Sigmoid colon (tissue), 6 donors: ENCODE measurements at regions not wholly inside any gene's neighbourhood (a gene's known extent, or its start where the extent isn't known, plus 50 kb on each side); places are given as distances from the start of the nearest gene placed in this dataset.

Experiments
- DNase-seq: peaks from one replicate; pipeline ENCODE4 v3.0.0-alpha.2; 2019
- H3K27ac ChIP-seq, 4 donors: fragments of 200-600 bp; sonication (generic); one replicate each; pipeline ENCODE4 v1.5.1; 2016 to 2019; ENCODE audit warnings: mild to moderate bottlenecking in 1 of 4
- H3K27me3 ChIP-seq, 3 donors: fragments of 200-600 bp; sonication (generic); one replicate each; pipeline ENCODE4 v1.5.1; 2019; ENCODE audit warnings: mild to moderate bottlenecking in 1 of 3
- H3K36me3 ChIP-seq, 4 donors: fragments of 200-600 bp; sonication (generic); one replicate each; pipeline ENCODE4 v1.5.1; 2016 to 2019
- H3K4me1 ChIP-seq, 4 donors: fragments of 200-600 bp; sonication (generic); one replicate each; pipeline ENCODE4 v1.5.1; 2017 to 2019
- H3K4me3 ChIP-seq, 4 donors: fragments of 200-600 bp; sonication (generic); one replicate each; pipeline ENCODE4 v1.5.1; 2017 to 2019; ENCODE audit warnings: mild to moderate bottlenecking in 2 of 4, moderate library complexity in 1 of 4
- H3K9me3 ChIP-seq, 4 donors: fragments of 200-600 bp in 3 of 4; sonication (generic) in 3 of 4; one replicate each; pipeline versions ENCODE4 v1.5.1 to v1.6.1; 2013 to 2019
- EP300 ChIP-seq, 4 donors: sonication (generic); formaldehyde crosslinking; IDR thresholded peaks; one replicate each; pipeline ENCODE4 v1.6.1; 2017; ENCODE audit warnings: antibody characterized with exemption in 4 of 4
- POLR2A ChIP-seq, 2 donors: fragments of 450-650 bp; IDR thresholded peaks; one replicate each; pipeline ENCODE4 v1.6.1; 2016; ENCODE audit warnings: antibody characterized with exemption in 2 of 2, mild to moderate bottlenecking in 2 of 2, moderate library complexity in 2 of 2
- POLR2AphosphoS5 ChIP-seq, 4 donors: sonication (generic); formaldehyde crosslinking; IDR thresholded peaks; one replicate each; pipeline ENCODE4 v1.6.1; 2017; ENCODE audit warnings: antibody characterized with exemption in 4 of 4
- WGBS, 2 donors: extraction: QIAGEN DNeasy Blood & Tissue Kit; methylation state at CpG; one replicate each; pipeline ENCODE4 v1.1.7; 2013; 5-methylcytosine and 5-hydroxymethylcytosine counted together
- intact Hi-C: fragments of 100-400 bp; cut with DNase I; formaldehyde crosslinking; loops from one replicate; pipeline ENCODE4 v1.15.1; 2023
- TF ChIP-seq, protein P1 (sequence below), 4 experiments: fragments of 450-650 bp in 3 of 4; fragments of 200-600 bp in 1 of 4; IDR thresholded peaks; one replicate each; pipeline ENCODE4 v1.5.1; 2016 to 2019; ENCODE audit warnings: antibody characterized with exemption in 4 of 4, mild to moderate bottlenecking in 3 of 4, moderate library complexity in 2 of 4
- donor health status: healthy with polysubstance abuse.
- donor health status: healthy.

DNA sequence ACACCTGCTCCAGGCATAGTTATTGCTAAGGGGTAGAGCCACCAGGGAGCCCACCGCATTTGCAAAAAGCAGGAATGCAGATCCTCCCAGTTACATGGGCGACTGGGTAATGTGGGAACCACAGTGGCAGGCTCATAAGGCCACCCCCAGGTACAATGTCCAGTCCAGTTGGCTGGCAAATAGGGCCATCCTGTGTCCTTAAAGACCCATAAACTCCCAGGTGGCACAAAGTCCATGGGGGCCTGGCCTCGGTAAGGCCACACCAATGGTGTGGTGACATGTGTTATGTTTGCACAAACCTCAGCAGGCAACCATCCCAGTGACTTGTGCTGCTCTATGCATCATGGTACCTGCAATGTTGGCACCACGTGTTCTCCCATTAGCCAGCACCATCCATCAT lies 283.6 kb upstream of the GYPC start:
- Histone ChIP-seq H3K4me3 (no peak overlapping the region), H3K27ac (no peak overlapping the region), H3K9me3 (no peaks in the 10 kb centered on the region), H3K4me1 (no peaks in the 10 kb centered on the region), H3K27me3 (no peaks in the 10 kb centered on the region), H3K36me3 (no peaks in the 10 kb centered on the region)
- intact Hi-C loops: no loop called here
- no peak for TF ChIP-seq EP300 (IDR thresholded peaks at IDR 0.05)
- no peak for TF ChIP-seq POLR2A (IDR thresholded peaks at IDR 0.05)
- TF ChIP-seq POLR2AphosphoS5 (IDR thresholded peaks at IDR 0.05): no peak
- TF ChIP-seq, protein P1, sequence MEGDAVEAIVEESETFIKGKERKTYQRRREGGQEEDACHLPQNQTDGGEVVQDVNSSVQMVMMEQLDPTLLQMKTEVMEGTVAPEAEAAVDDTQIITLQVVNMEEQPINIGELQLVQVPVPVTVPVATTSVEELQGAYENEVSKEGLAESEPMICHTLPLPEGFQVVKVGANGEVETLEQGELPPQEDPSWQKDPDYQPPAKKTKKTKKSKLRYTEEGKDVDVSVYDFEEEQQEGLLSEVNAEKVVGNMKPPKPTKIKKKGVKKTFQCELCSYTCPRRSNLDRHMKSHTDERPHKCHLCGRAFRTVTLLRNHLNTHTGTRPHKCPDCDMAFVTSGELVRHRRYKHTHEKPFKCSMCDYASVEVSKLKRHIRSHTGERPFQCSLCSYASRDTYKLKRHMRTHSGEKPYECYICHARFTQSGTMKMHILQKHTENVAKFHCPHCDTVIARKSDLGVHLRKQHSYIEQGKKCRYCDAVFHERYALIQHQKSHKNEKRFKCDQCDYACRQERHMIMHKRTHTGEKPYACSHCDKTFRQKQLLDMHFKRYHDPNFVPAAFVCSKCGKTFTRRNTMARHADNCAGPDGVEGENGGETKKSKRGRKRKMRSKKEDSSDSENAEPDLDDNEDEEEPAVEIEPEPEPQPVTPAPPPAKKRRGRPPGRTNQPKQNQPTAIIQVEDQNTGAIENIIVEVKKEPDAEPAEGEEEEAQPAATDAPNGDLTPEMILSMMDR (IDR thresholded peaks at IDR 0.05): no peak
- 79 to 86% methylated on average over 4 of the region's 4 CpGs for WGBS, 2 donors
- DNase-seq: no peak

DNA sequence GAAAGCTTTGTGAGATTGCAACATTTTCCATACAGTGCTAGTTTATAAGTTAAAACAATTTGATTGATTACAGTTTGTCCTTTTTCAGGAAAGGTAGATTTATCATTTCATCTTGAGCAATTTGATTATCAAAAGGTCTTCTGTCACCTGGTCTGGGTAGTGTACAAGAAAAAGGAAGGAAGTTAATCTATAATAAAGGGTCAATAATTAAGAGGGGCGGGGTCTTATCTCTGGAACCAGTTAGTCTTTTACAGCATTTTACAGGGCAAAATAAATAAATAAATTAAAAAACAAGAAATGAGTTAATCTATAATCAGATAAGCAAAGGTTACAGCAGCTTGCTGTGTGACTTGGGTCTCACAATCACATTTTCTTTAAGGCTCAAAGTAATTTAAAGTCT lies 277.8 kb upstream of the GYPC start:
- no peaks in the 10 kb centered on the region for H3K9me3 ChIP-seq
- TF ChIP-seq, protein P1 (IDR thresholded peaks at IDR 0.05): no peak
- TF ChIP-seq POLR2AphosphoS5 (IDR thresholded peaks at IDR 0.05): no peak
- TF ChIP-seq POLR2A (IDR thresholded peaks at IDR 0.05): no peak
- no peak for TF ChIP-seq EP300 (IDR thresholded peaks at IDR 0.05)
- H3K4me1 ChIP-seq: no peaks in the 10 kb centered on the region
- 17 to 63% methylated on average over 1 of the region's 1 CpG for WGBS, 2 donors
- H3K4me3 ChIP-seq: no peak overlapping the region
- no peak for DNase-seq
- intact Hi-C loops: no loop called here
- H3K36me3 ChIP-seq: no peaks in the 10 kb centered on the region
- no peaks in the 10 kb centered on the region for H3K27me3 ChIP-seq
- no peak overlapping the region for H3K27ac ChIP-seq

GRCh38 chr2:126381091-126381490 lies 274.9 kb upstream of the GYPC start:
- Histone ChIP-seq H3K9me3 (peaks cover 0 to 1% (median 0%) of the 10 kb centered on the region in 4 donors), H3K4me3 (no peak overlapping the region), H3K36me3 (no peaks in the 10 kb centered on the region), H3K4me1 (no peaks in the 10 kb centered on the region), H3K27ac (no peak overlapping the region), H3K27me3 (no peaks in the 10 kb centered on the region)
- DNase-seq: no peak
- intact Hi-C loops: no loop called here
- TF ChIP-seq, protein P1 (IDR thresholded peaks at IDR 0.05): no peak
- TF ChIP-seq POLR2A (IDR thresholded peaks at IDR 0.05) (no peak), POLR2AphosphoS5 (IDR thresholded peaks at IDR 0.05) (no peak)
- WGBS, 2 donors: 86 to 87% methylated on average over 8 of the region's 8 CpGs

DNA sequence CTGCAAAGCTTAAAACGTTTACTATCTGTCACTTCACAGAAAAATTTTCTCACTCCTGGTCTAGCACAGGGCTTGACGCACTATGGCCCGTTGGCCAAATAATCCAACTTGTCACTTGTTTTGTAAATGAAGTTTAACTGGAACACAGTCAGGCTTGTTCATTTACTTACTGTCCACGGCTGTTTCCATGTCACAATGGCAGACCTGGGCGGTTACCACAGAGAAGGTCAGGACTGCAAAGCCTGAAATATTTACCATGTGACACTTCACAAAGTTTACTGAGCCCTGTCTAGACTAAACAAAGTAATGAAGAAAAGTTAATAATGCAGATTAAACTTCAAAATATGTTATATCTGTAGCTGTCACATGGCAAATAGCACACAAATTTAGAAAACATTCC lies 273.0 kb upstream of the GYPC start:
- WGBS, 2 donors: 77 to 79% methylated on average over 5 of the region's 5 CpGs
- H3K27ac ChIP-seq: no peak overlapping the region
- intact Hi-C loops: no loop called here
- no peaks in the 10 kb centered on the region for H3K36me3 ChIP-seq
- H3K9me3 ChIP-seq: peaks cover 0 to 3% (median 0%) of the 10 kb centered on the region in 4 donors
- TF ChIP-seq POLR2A (IDR thresholded peaks at IDR 0.05) (no peak), EP300 (IDR thresholded peaks at IDR 0.05) (no peak), POLR2AphosphoS5 (IDR thresholded peaks at IDR 0.05) (no peak)
- TF ChIP-seq, protein P1 (IDR thresholded peaks at IDR 0.05): no peak
- no peaks in the 10 kb centered on the region for H3K27me3 ChIP-seq
- H3K4me1 ChIP-seq: no peaks in the 10 kb centered on the region
- no peak for DNase-seq
- H3K4me3 ChIP-seq: no peak overlapping the region

DNA sequence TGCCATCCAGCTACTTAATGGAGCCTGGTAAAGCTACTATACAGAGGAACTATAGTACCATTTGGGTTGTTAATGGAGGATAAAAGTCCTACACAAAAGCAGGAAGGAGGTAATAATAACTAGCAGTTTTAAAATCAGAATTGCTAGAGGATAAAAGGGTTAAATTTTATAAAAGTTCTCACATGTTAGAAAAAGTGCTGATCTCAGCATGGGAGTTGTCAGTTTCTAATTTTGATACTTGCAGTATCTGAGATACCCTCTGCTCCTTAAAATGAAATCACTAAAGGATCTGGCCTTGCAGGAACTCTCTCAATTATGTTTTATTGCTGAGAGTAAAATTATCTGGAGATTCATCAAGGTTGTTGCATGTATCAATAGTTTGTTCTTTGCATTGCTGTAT lies 272.2 kb upstream of the GYPC start:
- no peaks in the 10 kb centered on the region for H3K36me3 ChIP-seq
- H3K9me3 ChIP-seq: peaks cover 0 to 3% (median 0%) of the 10 kb centered on the region in 4 donors
- no peak overlapping the region for H3K27ac ChIP-seq
- DNase-seq: no peak
- H3K27me3 ChIP-seq: no peaks in the 10 kb centered on the region
- no peak for TF ChIP-seq POLR2AphosphoS5 (IDR thresholded peaks at IDR 0.05)
- no peak for TF ChIP-seq EP300 (IDR thresholded peaks at IDR 0.05)
- TF ChIP-seq, protein P1 (IDR thresholded peaks at IDR 0.05): no peak
- no peak for TF ChIP-seq POLR2A (IDR thresholded peaks at IDR 0.05)
- H3K4me3 ChIP-seq: no peak overlapping the region
- no peaks in the 10 kb centered on the region for H3K4me1 ChIP-seq
- intact Hi-C loops: no loop called here
